Gastroesophageal sphincter (tissue), 3 donors: ENCODE measurements at regions not wholly inside any gene's neighbourhood (a gene's known extent, or its start where the extent isn't known, plus 50 kb on each side); places are given as distances from the start of the nearest gene placed in this dataset.

Experiments
- CTCF ChIP-seq, 4 experiments: fragments of 200-600 bp in 2 of 4; fragments of 450-650 bp in 2 of 4; sonication (generic) in 1 of 4; IDR thresholded peaks; one replicate each; pipeline ENCODE4 v1.5.1; 2017 to 2019; ENCODE audit warnings: antibody characterized with exemption in 4 of 4, mild to moderate bottlenecking in 2 of 4, moderate library complexity in 2 of 4
- EP300 ChIP-seq: sonication (generic); formaldehyde crosslinking; IDR thresholded peaks from one replicate; pipeline ENCODE4 v1.6.1; 2017; ENCODE audit warnings: antibody characterized with exemption, mild to moderate bottlenecking
- POLR2A ChIP-seq, 2 donors: fragments of 450-650 bp; IDR thresholded peaks; one replicate each; pipeline ENCODE4 v1.6.1; 2017; ENCODE audit warnings: antibody characterized with exemption in 2 of 2, mild to moderate bottlenecking in 2 of 2, moderate library complexity in 1 of 2
- POLR2AphosphoS5 ChIP-seq: sonication (generic); formaldehyde crosslinking; IDR thresholded peaks from one replicate; pipeline ENCODE4 v1.6.1; 2017; ENCODE audit warnings: antibody characterized with exemption

- no peak for TF ChIP-seq CTCF (IDR thresholded peaks at IDR 0.05)
- TF ChIP-seq POLR2AphosphoS5 = no peak
- no peak for TF ChIP-seq POLR2A (IDR thresholded peaks at IDR 0.05)
- no peak for TF ChIP-seq EP300
Measured at GRCh38 chr2:42862669-42863185, 70.3 kb upstream of the HAAO start.
